ENCODE measurements at regions not wholly inside any gene's neighbourhood (a gene's known extent, or its start where the extent isn't known, plus 50 kb on each side); places are given as distances from the start of the nearest gene placed in this dataset.

DNA sequence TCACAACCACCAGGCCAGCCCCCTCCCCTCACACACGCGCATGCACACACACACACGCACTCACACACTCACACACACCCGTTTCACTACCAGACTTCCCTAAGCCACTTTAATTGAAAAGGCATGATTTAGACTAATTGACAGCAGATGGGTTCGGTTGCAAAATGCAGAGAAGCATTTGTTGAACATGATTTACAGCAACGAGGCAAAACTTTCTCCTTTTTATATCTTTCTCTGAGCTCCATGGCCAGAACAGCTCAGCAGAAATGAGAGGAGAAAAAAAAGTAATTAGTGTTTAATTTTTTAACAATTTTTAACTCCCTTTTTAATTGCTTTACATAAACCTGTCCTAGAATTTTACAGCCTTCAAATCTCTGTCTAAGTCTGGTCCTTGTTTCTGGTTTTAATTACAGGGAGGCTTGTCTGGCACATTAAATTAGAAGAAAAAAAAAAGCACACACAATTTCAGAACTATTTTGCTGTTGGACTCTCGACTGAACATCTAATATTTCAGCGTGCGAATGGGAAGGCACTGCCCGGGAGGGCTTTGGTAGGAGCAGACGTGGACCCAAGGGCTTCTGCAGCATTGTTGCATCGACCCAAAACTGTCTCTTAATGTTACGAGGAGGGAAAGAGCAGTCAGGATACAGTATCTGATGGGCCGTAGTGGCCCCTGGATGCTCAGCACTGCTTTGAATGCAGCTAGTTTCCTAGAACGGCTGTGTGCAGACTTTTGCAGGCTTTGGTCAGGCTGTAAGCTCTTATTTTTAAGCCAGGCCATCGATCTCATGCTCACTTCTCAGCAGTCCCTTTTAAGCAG, 255.9 kb downstream of the SOX9 start:
- DNase-seq: no peak
- WGBS, 2 donors: 75 to 87% methylated on average over 16 of the region's 16 CpGs
- no peak for TF ChIP-seq POLR2A (IDR thresholded peaks at IDR 0.05)
- TF ChIP-seq, protein P1, sequence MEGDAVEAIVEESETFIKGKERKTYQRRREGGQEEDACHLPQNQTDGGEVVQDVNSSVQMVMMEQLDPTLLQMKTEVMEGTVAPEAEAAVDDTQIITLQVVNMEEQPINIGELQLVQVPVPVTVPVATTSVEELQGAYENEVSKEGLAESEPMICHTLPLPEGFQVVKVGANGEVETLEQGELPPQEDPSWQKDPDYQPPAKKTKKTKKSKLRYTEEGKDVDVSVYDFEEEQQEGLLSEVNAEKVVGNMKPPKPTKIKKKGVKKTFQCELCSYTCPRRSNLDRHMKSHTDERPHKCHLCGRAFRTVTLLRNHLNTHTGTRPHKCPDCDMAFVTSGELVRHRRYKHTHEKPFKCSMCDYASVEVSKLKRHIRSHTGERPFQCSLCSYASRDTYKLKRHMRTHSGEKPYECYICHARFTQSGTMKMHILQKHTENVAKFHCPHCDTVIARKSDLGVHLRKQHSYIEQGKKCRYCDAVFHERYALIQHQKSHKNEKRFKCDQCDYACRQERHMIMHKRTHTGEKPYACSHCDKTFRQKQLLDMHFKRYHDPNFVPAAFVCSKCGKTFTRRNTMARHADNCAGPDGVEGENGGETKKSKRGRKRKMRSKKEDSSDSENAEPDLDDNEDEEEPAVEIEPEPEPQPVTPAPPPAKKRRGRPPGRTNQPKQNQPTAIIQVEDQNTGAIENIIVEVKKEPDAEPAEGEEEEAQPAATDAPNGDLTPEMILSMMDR (IDR thresholded peaks at IDR 0.05): no peak
- Histone ChIP-seq H3K27ac (no peak overlapping the region), H3K36me3 (no peaks in the 10 kb centered on the region), H3K9me3 (no peaks in the 10 kb centered on the region), H3K4me3 (replicated peaks in 1 of 3) (no peak overlapping the region), H3K27me3 (no peaks in the 10 kb centered on the region), H3K4me1 (peaks cover 9 to 17% of the 10 kb centered on the region in 2 donors)
- intact Hi-C loops (cut with DNase I): no loop called here

- Histone ChIP-seq H3K4me1 (peaks cover 8 to 16% of the 10 kb centered on the region in 2 donors), H3K4me3 (replicated peaks in 1 of 3) (no peak overlapping the region), H3K27ac (no peak overlapping the region), H3K9me3 (no peaks in the 10 kb centered on the region), H3K27me3 (no peaks in the 10 kb centered on the region), H3K36me3 (no peaks in the 10 kb centered on the region)
- no peak for DNase-seq
- TF ChIP-seq, protein P1 (IDR thresholded peaks at IDR 0.05): no peak
- TF ChIP-seq POLR2A (IDR thresholded peaks at IDR 0.05): no peak
- 79 to 81% methylated on average over 23 of the region's 23 CpGs for WGBS, 2 donors
- intact Hi-C loops (cut with DNase I): no loop called here
Observed at GRCh38 chr17:72378414-72379390, 257.9 kb downstream of the SOX9 start.

DNA sequence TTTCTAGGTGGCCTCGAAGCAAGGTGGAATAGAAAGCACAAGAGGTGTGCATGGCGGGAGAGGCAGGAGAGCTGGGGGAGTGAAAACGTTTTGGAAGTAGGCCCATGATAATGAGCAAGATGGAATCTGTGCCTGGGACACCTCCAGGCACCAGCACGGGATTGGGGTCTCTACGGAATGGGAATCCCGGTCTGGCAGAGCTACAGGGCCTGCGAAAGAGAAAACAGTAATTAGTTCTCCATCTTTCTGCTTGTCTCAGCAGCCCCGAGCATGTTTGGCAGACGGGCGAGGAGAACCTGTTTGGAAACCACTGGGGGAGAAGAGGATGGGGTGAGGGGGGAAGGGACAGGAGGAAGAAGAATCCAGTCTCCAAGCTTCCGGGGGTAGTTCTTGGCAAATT, 258.7 kb downstream of the SOX9 start:
- no peak for TF ChIP-seq POLR2A (IDR thresholded peaks at IDR 0.05)
- TF ChIP-seq, protein P1 (IDR thresholded peaks at IDR 0.05): no peak
- intact Hi-C loops (cut with DNase I): no loop called here
- no peak overlapping the region for H3K27ac ChIP-seq
- no peaks in the 10 kb centered on the region for H3K9me3 ChIP-seq
- no peaks in the 10 kb centered on the region for H3K27me3 ChIP-seq
- WGBS, 2 donors: 84 to 90% methylated on average over 11 of the region's 11 CpGs
- no peak for DNase-seq
- no peaks in the 10 kb centered on the region for H3K36me3 ChIP-seq
- no peak overlapping the region for H3K4me3 ChIP-seq (replicated peaks in 1 of 3)
- H3K4me1 ChIP-seq: peaks cover 0 to 7% of the 10 kb centered on the region in 2 donors

DNA sequence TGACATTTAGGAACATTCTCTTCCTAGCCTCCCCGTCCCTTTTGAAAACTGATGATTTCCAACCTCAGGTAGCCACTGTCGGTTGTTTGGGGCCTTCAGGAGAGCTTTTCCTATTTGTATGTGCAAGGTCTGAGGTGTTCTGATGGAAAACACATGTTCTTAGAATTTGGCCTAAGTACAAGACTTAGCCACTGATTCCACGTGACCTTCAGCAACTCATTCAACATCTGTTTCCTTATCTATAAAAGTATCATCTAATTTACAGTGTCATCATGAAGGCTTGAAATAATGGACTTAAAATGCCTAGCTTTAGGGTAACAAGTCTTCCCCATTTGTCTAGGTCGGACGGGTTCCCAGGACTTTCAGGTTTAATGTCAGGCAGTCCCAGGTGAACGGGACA, 259.3 kb downstream of the SOX9 start:
- intact Hi-C loops (cut with DNase I): no loop called here
- no peak for DNase-seq
- H3K4me1 ChIP-seq: peaks cover 0 to 4% of the 10 kb centered on the region in 2 donors
- H3K27ac ChIP-seq: no peak overlapping the region
- no peaks in the 10 kb centered on the region for H3K36me3 ChIP-seq
- 93 to 95% methylated on average over 6 of the region's 6 CpGs for WGBS, 2 donors
- H3K27me3 ChIP-seq: no peaks in the 10 kb centered on the region
- TF ChIP-seq, protein P1 (IDR thresholded peaks at IDR 0.05): no peak
- TF ChIP-seq POLR2A (IDR thresholded peaks at IDR 0.05): no peak
- no peaks in the 10 kb centered on the region for H3K9me3 ChIP-seq
- H3K4me3 ChIP-seq (replicated peaks in 1 of 3): no peak overlapping the region

Data from thyroid gland (tissue), 4 donors.